Activated CD4-positive, alpha-beta T cell treated with anti-CD3 and anti-CD28 coated beads for 36 hours (primary cell): ENCODE measurements at regions not wholly inside any gene's neighbourhood (a gene's known extent, or its start where the extent isn't known, plus 50 kb on each side); places are given as distances from the start of the nearest gene placed in this dataset.

ENCODE experiments used
- ATAC-seq: fragments of 200-7000 bp; cut with Tn5 transposase; one replicate; pipeline ENCODE4 v1.10.0; 2021; ENCODE audit warnings: mild to moderate bottlenecking, moderate library complexity
- CTCF ChIA-PET: fragments of 350-600 bp; sonication (Branson Sonifier 250); formaldehyde crosslinking; loops from one replicate; lab custom pipeline; 2021; ENCODE audit warnings: antibody characterized with exemption; lab: Charles Lee
- POLR2A ChIA-PET: fragments of 350-600 bp; sonication (Branson Sonifier 250); formaldehyde crosslinking; loops from one replicate; lab custom pipeline; 2021; ENCODE audit warnings: antibody characterized with exemption, inconsistent platforms; lab: Charles Lee
- DNase-seq: peaks from one replicate; pipeline ENCODE4 v3.0.0-alpha.2; 2020
- H3K27ac Mint-ChIP-seq: one replicate; pipeline ENCODE4 v1.8.0; 2021; ENCODE audit warnings: mixed read lengths
- H3K27me3 Mint-ChIP-seq: one replicate; pipeline ENCODE4 v1.8.0; 2021; ENCODE audit warnings: mixed read lengths
- H3K36me3 Mint-ChIP-seq: one replicate; pipeline ENCODE4 v1.8.0; 2021; ENCODE audit warnings: low read depth, mixed read lengths
- H3K4me1 Mint-ChIP-seq: one replicate; pipeline ENCODE4 v1.8.0; 2021; ENCODE audit warnings: mixed read lengths
- H3K4me3 Mint-ChIP-seq: one replicate; pipeline ENCODE4 v1.8.0; 2021; ENCODE audit warnings: mild to moderate bottlenecking, moderate library complexity, mixed read lengths
- H3K9me3 Mint-ChIP-seq: one replicate; pipeline ENCODE4 v1.8.0; 2021; ENCODE audit warnings: low read depth, mixed read lengths
- intact Hi-C, 2 experiments: fragments of 100-400 bp; cut with DNase I in 1 of 2; cut with micrococcal nuclease in 1 of 2; formaldehyde crosslinking; loops; one replicate each; pipeline versions ENCODE4 v1.14.2 to v1.15.1; 2022 to 2024; cut with DNase I, micrococcal nuclease

GRCh38 chr2:103785432-103785831, 1023.6 kb downstream of the TMEM182 start:
- POLR2A ChIA-PET, result no interaction called here
- Mint-ChIP-seq H3K27ac (no peak overlapping the region), H3K27me3 (no peaks in the 10 kb centered on the region), H3K36me3 (no peaks in the 10 kb centered on the region), H3K4me1 (no peaks in the 10 kb centered on the region), H3K4me3 (no peak overlapping the region), H3K9me3 (no peaks in the 10 kb centered on the region)
- CTCF ChIA-PET, result no interaction called here
- intact Hi-C loops, result no loop called here
- DNase-seq, result no peak
- no peak for ATAC-seq

GRCh38 chr2:103785956-103786355, 1024.1 kb downstream of the TMEM182 start:
- Mint-ChIP-seq H3K36me3 (no peaks in the 10 kb centered on the region), H3K27me3 (no peaks in the 10 kb centered on the region), H3K9me3 (no peaks in the 10 kb centered on the region), H3K4me1 (no peaks in the 10 kb centered on the region), H3K4me3 (no peak overlapping the region), H3K27ac (no peak overlapping the region)
- ATAC-seq, result no peak
- ChIA-PET CTCF (no interaction called here), POLR2A (no interaction called here)
- intact Hi-C loops, result no loop called here
- DNase-seq, result no peak

- peaks cover 3% of the 10 kb centered on the region for H3K9me3 Mint-ChIP-seq
- no peak overlapping the region for H3K27ac Mint-ChIP-seq
- H3K36me3 Mint-ChIP-seq, result no peaks in the 10 kb centered on the region
- ATAC-seq, result no peak
- H3K27me3 Mint-ChIP-seq, result no peaks in the 10 kb centered on the region
- ChIA-PET CTCF (no interaction called here), POLR2A (no interaction called here)
- no peak overlapping the region for H3K4me3 Mint-ChIP-seq
- intact Hi-C loops, result no loop called here
- H3K4me1 Mint-ChIP-seq, result no peaks in the 10 kb centered on the region
- no peak for DNase-seq
Observed at GRCh38 chr2:103788389-103788788, 1026.6 kb downstream of the TMEM182 start.

- Mint-ChIP-seq H3K4me1 (no peaks in the 10 kb centered on the region), H3K27ac (no peak overlapping the region), H3K36me3 (no peaks in the 10 kb centered on the region), H3K4me3 (no peak overlapping the region), H3K9me3 (peaks cover 4% of the 10 kb centered on the region), H3K27me3 (no peaks in the 10 kb centered on the region)
- ATAC-seq, result no peak
- POLR2A ChIA-PET, result no interaction called here
- CTCF ChIA-PET, result no interaction called here
- DNase-seq, result no peak
- intact Hi-C loops, result no loop called here
Observed at GRCh38 chr2:103788951-103789350, 1027.1 kb downstream of the TMEM182 start.

GRCh38 chr2:103789381-103790095, 1027.7 kb downstream of the TMEM182 start:
- peaks cover 4% of the 10 kb centered on the region for H3K9me3 Mint-ChIP-seq
- no peaks in the 10 kb centered on the region for H3K4me1 Mint-ChIP-seq
- intact Hi-C loops, result no loop called here
- H3K4me3 Mint-ChIP-seq, result no peak overlapping the region
- H3K27ac Mint-ChIP-seq, result no peak overlapping the region
- ATAC-seq (no peak), DNase-seq (no peak)
- CTCF ChIA-PET, result no interaction called here
- H3K27me3 Mint-ChIP-seq, result no peaks in the 10 kb centered on the region
- POLR2A ChIA-PET, result no interaction called here
- no peaks in the 10 kb centered on the region for H3K36me3 Mint-ChIP-seq

GRCh38 chr2:103792042-103792441, 1030.2 kb downstream of the TMEM182 start:
- intact Hi-C loops, result no loop called here
- H3K27ac Mint-ChIP-seq, result no peak overlapping the region
- POLR2A ChIA-PET, result no interaction called here
- no peak overlapping the region for H3K4me3 Mint-ChIP-seq
- no peaks in the 10 kb centered on the region for H3K27me3 Mint-ChIP-seq
- peaks cover 8% of the 10 kb centered on the region for H3K9me3 Mint-ChIP-seq
- no peaks in the 10 kb centered on the region for H3K4me1 Mint-ChIP-seq
- CTCF ChIA-PET, result no interaction called here
- no peak for ATAC-seq
- no peaks in the 10 kb centered on the region for H3K36me3 Mint-ChIP-seq
- no peak for DNase-seq

GRCh38 chr2:103798291-103798690, 1036.5 kb downstream of the TMEM182 start:
- Mint-ChIP-seq H3K27ac (no peak overlapping the region), H3K4me1 (no peaks in the 10 kb centered on the region), H3K4me3 (no peak overlapping the region), H3K27me3 (no peaks in the 10 kb centered on the region), H3K9me3 (peaks cover 5% of the 10 kb centered on the region), H3K36me3 (no peaks in the 10 kb centered on the region)
- ATAC-seq (no peak), DNase-seq (no peak)
- CTCF ChIA-PET, result no interaction called here
- intact Hi-C loops, result no loop called here
- POLR2A ChIA-PET, result no interaction called here

- CTCF ChIA-PET, result no interaction called here
- H3K27ac Mint-ChIP-seq, result no peak overlapping the region
- intact Hi-C loops, result no loop called here
- no peak for DNase-seq
- no peaks in the 10 kb centered on the region for H3K36me3 Mint-ChIP-seq
- POLR2A ChIA-PET, result no interaction called here
- no peaks in the 10 kb centered on the region for H3K4me1 Mint-ChIP-seq
- H3K4me3 Mint-ChIP-seq, result no peak overlapping the region
- ATAC-seq, result no peak
- H3K9me3 Mint-ChIP-seq, result peaks cover 1% of the 10 kb centered on the region
- no peaks in the 10 kb centered on the region for H3K27me3 Mint-ChIP-seq
Observed at GRCh38 chr2:103804013-103804412, 1042.2 kb downstream of the TMEM182 start.

GRCh38 chr2:103805746-103806145, 1043.9 kb downstream of the TMEM182 start:
- Mint-ChIP-seq H3K4me3 (no peak overlapping the region), H3K4me1 (no peaks in the 10 kb centered on the region), H3K9me3 (peaks cover 4% of the 10 kb centered on the region), H3K27me3 (no peaks in the 10 kb centered on the region), H3K36me3 (no peaks in the 10 kb centered on the region), H3K27ac (no peak overlapping the region)
- POLR2A ChIA-PET, result no interaction called here
- CTCF ChIA-PET, result no interaction called here
- DNase-seq, result no peak
- ATAC-seq, result no peak
- intact Hi-C loops, result no loop called here

- intact Hi-C loops, result no loop called here
- ChIA-PET POLR2A (no interaction called here), CTCF (no interaction called here)
- DNase-seq (no peak), ATAC-seq (no peak)
- no peak overlapping the region for H3K4me3 Mint-ChIP-seq
- H3K36me3 Mint-ChIP-seq, result no peaks in the 10 kb centered on the region
- peaks cover 5% of the 10 kb centered on the region for H3K9me3 Mint-ChIP-seq
- no peak overlapping the region for H3K27ac Mint-ChIP-seq
- H3K27me3 Mint-ChIP-seq, result no peaks in the 10 kb centered on the region
- no peaks in the 10 kb centered on the region for H3K4me1 Mint-ChIP-seq
Observed at GRCh38 chr2:103808814-103809213, 1045.1 kb upstream of the POU3F3 start.

GRCh38 chr2:103809415-103809814, 1044.5 kb upstream of the POU3F3 start:
- H3K9me3 Mint-ChIP-seq, result peaks cover 6% of the 10 kb centered on the region
- CTCF ChIA-PET, result no interaction called here
- intact Hi-C loops, result no loop called here

GRCh38 chr2:103809941-103810441, 1043.9 kb upstream of the POU3F3 start:
- ATAC-seq (no peak), DNase-seq (no peak)
- Mint-ChIP-seq H3K36me3 (no peaks in the 10 kb centered on the region), H3K9me3 (peaks cover 6% of the 10 kb centered on the region), H3K27me3 (no peaks in the 10 kb centered on the region), H3K4me1 (no peaks in the 10 kb centered on the region), H3K4me3 (no peak overlapping the region), H3K27ac (no peak overlapping the region)
- ChIA-PET CTCF (no interaction called here), POLR2A (no interaction called here)
- intact Hi-C loops, result no loop called here

More at GRCh38 chr2:103809415-103809814, 1044.5 kb upstream of the POU3F3 start:
- no peaks in the 10 kb centered on the region for H3K4me1 Mint-ChIP-seq
- H3K4me3 Mint-ChIP-seq, result no peak overlapping the region
- DNase-seq, result no peak
- H3K36me3 Mint-ChIP-seq, result no peaks in the 10 kb centered on the region
- H3K27ac Mint-ChIP-seq, result no peak overlapping the region
- H3K27me3 Mint-ChIP-seq, result no peaks in the 10 kb centered on the region
- no peak for ATAC-seq
- POLR2A ChIA-PET, result no interaction called here
